ENCODE measurements at regions not wholly inside any gene's neighbourhood (a gene's known extent, or its start where the extent isn't known, plus 50 kb on each side); places are given as distances from the start of the nearest gene placed in this dataset.

DNA sequence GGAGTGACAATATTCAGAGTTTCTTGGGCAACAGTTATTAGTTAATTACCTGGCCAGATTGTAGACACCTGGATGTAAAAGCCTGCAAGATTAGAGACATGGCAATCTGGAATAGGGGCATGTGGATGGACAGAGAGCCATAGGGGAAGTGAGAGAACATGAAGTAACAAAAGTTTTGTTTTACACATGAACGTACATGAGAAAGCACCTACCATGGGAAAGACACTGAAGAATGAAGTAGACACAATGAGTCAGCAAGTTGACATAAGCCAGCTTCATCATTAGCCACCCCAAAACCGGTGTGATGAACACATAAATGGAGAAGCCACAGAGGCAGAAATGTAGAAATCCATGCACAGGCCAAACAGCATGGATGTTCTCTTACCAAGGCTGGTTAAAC, 462.1 kb upstream of the C1orf87 start:
- TF ChIP-seq ZNF274 (IDR thresholded peaks at IDR 0.05; ENCODE audit: low read depth, low read length) (no peak), YY1 (IDR thresholded peaks at IDR 0.05; ENCODE audit: insufficient read depth, insufficient read length) (no peak), SUZ12 (IDR thresholded peaks at IDR 0.05; ENCODE audit: extremely low read depth, insufficient read depth, insufficient read length) (no peak)
